Activated CD4-positive, CD25-positive, alpha-beta regulatory T cell treated with anti-CD3 and anti-CD28 coated beads, Interleukin-2, amount 50 U/mL, for 16 hours (primary cell): ENCODE measurements at regions not wholly inside any gene's neighbourhood (a gene's known extent, or its start where the extent isn't known, plus 50 kb on each side); places are given as distances from the start of the nearest gene placed in this dataset.
A peak's percentile ranks its signal among the peaks of the same experiment; 100 is the strongest.

ENCODE experiments used
- DNase-seq: peaks from one replicate; pipeline ENCODE4 v3.0.0-alpha.2; 2020; ENCODE audit warnings: low read depth, low spot score

DNA sequence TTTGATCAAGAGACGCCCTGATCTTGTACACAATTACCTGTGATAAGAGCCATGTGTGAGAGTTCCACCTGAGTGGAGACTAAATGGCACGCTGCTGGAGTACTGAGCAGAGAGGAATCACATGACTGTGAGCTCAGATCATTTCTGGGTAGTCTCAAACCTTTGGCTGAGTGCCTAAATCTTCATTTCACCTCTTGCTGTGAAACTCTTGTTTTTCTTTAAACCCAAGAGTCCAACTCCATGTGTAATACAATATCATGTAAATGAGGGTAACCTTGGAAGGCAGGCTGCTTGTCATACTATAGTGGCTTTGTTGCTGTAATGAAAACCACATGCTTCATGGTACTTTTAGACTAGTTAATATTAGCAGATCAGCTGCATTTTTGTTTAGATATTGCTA is 156.9 kb downstream of the CAND1 start:
- no peak for DNase-seq

DNA sequence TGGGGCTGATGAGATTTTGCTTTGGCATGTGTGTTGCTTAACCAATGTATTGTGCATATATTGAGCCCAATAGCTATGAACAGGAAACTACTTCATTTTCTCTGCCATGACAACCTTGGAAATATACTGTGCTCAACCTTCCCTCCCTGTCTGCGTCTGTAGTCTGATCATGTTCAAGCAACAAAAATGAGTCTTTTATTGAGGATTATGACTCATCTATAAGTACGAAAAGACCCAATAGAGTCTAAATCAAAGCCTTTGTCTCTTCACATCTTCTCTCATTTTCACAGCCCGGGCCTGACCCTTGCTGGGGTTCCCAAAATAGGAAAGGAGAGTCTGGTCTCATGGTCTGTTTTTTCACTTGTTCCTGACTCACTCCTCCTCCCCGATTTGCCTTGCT is 158.2 kb downstream of the CAND1 start:
- DNase-seq = no peak

DNA sequence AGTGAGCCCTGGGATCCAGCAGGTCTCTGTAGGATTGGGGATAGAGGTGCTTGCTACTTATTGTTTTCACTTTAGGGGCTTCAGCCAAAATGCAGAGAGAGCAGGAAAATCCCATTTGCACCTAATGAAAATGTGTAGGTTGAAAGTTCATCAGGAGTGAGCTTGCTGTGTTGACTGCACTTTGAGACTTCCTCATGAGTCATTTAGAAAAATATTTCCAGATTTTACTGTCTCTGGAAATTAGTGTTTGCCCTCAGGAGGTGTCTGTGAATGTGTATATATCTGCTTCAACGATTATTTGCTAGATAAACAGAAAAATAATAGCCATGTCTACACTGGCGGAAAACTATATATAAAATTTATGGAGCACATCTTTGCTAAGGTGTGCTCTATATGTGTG is 159.3 kb downstream of the CAND1 start:
- no peak for DNase-seq

DNA sequence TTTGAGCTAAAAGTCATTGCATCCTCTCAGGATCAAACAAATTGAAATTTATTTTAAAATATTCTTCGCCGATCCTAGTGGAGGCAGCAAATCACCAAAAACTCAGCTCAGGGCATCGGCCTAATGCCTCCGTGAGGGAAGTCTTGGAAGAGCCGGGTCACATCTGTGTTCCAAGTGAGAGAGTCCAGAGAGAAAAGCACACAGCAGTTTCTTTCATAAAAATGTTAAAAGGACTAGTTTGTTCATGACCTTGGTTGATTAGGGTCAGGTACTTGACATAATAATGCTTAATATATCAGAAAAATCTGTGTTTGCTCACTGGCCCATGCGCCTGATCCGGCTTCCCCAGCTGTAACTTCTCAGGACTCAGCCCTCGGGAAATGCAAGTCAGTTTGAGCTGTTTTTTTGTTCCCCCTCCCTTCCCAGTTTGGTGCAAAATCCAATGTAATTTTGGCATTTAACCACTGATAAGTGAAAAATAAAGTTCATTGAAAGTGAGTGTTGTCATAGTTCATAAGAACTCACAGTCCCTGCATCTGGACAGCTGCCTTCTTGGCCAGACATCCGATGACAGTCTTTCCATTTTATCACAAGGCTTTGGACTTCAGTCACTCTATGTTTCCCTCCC is 161.7 kb downstream of the CAND1 start:
- no peak for DNase-seq

DNA sequence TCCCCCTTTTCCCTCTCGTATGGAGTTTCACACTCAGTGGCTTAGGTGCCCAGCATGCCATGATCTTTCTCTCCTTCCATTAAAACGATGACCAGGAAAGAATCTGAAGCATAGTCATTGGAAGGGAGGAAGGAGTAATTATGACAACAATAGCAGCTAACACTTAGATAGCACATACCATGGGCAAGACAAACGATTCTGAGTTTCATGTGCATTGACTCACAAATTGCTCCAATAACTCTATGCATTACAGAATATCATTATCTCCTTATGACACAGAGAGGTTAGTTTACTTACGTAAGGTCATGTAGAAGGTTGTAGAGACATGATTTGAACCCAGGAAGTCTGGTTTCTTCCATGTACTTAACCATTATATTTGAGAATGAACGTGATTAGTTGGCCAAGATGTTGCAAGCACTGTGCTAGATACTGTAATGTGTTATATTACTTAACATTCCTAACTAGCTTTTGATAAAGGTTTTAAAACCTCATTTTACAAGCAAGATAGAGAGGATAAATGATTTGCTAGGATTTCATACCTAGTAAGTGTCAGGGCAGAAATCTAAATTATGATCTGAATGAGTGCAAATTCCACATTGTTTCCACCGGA is 162.4 kb downstream of the CAND1 start:
- no peak for DNase-seq

DNA sequence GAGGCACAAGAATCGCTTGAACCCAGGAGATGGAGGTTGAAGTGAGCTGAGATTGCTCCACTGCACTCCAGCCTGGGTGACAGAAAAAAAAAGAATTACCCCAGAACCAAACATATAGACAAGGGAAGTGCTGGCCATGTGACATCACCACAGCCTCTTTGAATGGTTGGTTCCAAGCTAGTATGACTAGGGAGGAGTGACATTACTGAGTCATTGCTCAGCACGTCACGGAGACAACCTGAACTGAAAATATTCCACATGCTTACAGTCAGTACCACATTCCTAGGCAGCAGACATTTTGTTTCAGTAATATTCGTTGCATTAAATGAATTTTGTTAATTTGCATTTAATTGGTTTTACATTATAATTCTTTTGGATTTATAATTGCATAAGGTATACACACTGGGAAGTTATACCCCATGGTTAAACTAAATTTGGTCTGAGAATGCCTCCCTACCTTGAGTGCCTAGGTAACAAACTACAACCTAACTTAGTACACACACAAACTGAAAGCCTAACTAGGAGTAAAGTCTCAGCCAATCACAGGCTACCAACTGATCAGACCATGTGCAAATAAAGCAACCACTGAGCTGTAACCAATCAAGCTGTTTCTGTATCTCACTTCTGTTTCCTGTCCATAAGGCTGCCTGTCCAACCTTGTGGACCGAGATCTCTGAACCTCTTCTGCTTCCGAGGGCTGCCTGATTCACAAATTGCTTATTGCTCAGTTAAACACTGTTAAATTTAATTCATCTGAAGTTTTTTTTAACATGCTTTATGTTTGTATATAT is 164.4 kb downstream of the CAND1 start:
- DNase-seq = no peak

DNA sequence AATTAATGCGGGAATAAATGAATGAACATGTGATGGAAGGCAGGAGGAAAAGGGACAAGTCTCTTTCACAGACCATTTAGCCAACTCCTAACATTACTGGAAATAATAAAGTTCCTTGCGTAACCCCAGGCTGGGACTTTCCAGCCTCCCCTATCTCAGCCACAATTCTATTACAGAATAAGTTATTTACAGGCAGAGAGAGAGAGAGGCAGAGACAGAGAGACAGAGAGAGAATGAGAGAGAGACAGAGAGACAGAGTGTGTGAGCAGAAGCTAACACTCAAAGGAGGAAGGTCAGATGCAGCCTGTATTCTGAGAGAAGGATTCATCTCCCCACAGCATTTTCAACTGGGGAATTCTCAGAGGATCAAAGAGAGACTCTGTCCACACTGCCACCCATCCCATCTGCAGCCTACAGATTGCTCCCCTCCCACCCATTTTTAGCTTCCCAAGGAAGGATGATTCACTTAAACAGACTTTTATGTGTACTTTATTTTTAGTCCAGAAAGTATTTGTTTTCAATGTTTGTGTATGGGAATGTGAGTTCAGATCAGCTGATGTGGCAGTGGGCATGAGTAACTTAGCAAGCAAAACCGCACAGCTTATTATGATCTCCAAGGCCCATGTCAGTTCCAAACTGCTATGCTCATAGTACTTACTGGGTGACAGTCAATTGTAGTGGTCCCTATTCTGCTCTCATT is 165.7 kb downstream of the CAND1 start:
- DNase-seq = no peak

DNA sequence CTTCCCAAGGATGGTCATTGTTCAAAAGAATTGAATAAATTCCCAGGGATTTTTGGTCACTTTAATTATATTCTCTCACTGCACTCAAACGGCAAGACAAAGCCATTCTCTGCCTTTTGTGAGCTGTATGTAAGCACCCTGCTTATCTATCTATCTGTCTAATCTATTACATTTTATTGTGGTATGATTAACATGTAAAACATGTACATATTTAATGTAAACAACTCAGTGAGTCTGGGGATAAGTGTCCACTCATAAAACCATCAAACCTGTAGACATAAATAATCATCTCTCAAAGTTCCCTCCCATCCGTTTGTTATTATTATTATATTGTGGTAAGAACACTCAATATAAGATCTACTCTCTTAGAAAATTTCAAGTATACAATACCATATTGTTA is 167.1 kb downstream of the CAND1 start:
- DNase-seq = no peak

DNA sequence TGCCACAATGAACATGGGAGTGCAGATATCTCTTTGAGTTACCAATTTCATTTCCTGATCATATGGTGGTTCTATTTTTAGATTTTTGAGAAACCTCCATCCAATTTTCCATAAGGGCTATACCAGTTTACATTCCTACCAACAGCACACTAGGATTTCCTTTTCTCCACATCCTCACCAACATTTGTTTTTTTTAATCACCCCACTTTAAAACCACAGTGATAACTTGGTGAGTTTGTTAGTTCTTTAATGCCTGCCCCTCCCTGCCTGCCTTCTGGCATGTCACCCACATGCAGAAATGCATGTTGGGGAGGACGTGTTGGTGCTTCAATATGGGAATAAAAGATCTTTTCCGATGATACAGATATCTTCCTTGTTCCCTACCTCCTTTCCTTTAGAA is 167.9 kb downstream of the CAND1 start:
- DNase-seq = no peak

DNA sequence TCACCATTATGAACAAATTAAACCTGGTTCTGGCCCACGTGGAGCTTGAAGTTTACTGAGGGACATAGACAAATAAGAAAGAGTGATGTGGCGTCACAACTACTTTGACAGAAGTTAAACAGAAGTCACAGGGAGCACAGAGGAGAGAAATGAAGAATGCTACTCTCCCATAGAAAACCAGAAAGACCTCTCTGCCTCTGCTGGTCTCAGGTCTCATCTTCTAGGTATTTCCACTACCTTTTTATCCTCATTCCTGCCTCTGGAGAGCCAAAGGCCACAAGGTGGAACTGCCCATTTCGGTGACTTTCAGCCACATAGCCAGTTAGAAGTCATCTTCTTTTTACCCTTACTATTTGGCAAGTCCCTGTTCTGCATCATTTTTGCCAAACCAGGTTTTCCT is 170.5 kb downstream of the CAND1 start:
- no peak for DNase-seq

DNA sequence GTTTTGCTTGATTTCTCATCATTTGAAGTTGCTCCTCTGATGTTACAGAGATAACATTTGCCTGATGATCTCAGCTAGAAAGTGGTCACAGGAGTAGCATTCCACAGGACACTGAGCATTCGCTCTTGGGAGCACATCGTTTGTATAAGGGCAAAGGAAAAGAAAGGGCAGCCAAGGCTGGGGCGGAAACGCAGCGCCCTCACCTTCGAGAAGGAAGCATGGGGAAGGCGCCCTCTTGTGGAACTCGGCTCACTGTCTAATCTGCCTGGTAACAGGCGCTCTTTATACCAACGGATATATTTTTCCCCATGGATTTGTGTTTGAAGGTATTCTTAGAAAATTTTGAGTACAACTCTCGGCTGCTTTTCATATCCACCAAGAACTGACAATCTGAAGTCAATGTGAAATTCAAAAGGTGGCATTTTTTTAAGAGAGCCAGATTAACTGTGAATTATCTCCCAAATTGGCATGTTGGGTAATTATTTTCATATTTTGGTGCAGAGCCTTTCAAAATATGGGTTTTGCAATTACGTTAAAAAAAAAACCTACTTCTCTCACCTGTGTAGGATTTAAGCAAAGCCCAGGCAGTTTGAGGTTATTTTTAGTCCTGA is 172.7 kb downstream of the CAND1 start:
- DNase-seq = peak; percentile 40

DNA sequence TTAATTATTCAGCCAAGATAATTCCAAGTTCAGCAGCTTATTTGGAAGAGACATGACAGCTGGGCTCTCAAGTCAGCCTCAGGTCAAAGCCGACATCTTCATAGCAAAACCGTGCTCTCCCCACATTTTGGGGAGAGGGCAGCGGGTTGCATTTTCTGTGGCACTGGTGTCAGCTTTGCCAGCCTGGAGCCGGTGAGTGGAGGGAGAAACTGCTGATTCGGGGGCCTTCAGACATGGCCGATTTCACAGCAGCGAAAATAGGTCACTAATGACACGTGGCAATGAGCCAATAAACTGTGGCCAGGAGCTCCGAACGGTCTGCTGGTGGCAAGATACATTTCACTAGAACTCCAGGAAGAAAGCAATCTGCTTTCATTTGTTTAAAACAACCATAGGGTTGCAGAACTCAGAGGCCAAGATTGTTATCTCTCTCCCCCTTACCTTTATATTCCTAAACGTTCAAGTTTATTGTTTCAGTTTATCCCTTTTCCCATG is 173.2 kb downstream of the CAND1 start:
- DNase-seq = no peak

DNA sequence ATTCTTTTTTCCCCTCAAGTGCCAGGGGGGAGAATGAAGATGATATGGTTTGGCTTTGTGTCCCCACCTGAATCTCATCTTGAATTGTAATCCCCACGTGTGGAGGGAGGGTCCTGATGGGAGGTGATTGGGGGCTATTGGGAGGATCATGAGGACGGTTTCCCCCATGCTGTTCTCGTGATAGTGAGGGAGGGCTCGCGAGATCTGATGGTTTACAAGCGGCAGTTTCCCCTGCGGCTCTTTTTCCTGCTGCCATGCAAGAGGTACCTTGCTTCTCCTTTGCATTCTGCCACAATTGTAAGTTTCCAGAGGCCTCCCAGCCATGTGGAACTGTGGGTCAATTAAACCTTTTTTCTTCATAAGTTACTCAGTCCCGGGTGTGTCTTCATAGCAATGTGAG is 173.7 kb downstream of the CAND1 start:
- DNase-seq = no peak

DNA sequence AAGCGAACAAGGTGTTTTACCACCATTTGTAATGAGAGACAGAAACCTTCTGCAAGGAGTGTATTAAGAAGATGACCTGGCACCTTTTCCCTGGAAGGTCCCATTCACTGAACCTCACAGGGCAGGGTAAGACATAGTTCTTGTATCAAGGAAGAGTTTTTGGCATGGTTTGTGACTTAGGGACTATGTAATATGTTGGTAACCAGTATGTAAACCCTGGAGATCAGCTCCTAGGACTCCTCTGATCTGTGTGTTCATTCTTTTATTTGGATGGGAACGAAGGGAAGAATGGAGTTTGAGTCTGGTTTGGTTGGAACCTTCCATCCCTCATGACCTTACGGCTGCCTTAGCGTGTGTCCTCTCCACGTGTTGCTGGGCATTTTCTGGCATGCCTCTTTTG is 175.4 kb downstream of the CAND1 start:
- DNase-seq = no peak

DNA sequence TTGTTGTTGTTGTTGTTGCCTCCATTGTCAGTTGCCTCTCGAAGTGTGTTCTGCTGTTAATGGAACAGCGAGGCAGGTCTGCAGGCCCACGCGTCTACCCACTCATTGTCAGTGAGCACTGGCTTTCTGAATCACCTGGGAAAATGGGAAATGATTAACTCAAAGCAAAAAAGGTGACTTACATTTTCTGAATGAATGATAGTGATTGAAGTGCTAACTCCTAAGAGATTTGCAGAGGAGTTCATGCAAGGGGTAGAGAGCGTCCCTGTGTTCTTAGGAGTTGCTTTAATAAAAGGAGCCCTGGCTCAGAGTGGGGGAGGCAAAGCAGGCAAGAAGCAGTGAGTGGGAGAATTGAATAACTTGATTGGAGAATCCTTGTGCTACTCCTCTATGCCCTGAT is 177.6 kb downstream of the CAND1 start:
- no peak for DNase-seq

DNA sequence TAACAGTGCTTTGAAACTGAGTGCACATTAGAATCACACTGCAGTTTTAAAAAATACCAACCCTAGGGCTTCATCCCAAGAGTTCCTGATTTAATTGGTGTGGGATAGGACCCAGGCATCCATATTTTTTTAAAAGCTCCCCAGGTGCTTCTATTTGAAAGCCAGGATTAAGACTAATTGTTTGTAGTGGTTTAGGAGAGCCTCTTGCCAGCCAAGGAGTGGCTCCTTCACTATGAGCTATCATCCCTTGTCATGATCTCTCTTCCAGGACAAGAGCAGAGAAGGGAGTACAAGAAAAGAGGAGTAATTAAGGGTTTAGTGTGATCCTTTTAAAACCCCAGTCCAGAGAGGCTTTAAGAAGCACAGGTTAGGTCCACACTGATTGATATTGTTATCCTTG is 178.0 kb downstream of the CAND1 start:
- no peak for DNase-seq

DNA sequence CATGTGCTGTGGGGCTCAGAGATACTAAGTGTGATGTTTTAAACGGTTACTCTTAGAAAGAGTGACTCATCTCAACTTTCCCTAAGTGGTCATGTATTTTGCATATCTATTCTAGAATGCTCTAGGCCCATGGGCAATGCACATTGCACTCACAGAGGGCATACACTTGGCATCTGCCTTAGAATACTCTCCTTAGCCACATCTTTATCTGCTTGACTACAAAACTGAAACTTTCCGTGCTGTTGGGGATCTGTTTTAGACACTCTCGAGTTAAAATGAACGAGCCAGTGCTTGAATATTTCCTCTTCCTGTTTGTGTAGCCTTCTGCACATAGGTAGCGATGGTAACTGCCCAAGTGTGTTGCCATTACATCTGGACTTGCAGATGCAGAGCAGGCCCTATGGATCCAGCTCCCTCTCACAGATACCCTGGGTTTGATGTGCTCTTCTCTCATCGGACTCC is 180.5 kb downstream of the CAND1 start:
- no peak for DNase-seq

DNA sequence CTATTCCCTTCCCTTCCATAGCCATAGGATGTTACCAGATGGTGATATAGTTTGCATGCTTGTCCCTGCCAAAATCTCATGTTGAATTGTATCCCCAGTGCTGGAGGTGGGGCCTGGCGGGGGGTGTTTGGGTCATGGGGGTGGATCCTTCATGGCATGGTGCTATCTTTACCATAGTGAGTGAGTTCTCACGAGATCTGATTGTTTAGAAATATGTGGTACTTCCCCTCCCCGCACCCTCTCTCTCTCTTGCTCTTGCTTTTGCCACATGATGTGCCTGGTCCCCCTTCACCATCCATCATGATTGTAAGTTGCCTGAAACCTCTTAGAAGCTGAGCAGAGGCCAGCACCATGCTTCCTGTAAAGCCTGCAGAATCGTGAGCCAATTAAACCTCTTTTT is 181.3 kb downstream of the CAND1 start:
- DNase-seq = no peak

DNA sequence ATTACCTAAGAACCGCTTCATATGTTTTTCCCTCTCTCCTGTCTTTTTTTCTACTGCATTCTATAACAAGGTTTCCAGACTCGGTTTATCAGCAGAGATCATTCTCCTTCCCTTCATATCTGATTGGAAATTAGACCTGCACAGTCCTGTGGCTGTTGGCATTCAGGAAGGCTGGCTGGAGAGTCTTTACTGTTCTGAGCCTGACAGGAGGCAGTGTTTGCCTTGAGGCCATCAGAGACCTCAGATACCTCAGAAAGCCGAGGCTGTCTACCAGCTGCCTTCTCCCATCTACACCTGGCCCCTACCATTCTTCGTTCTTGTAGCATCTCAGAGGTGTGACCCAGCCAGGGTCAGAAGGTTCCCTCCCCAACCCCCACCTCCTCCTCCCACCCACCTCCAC is 182.0 kb downstream of the CAND1 start:
- no peak for DNase-seq

DNA sequence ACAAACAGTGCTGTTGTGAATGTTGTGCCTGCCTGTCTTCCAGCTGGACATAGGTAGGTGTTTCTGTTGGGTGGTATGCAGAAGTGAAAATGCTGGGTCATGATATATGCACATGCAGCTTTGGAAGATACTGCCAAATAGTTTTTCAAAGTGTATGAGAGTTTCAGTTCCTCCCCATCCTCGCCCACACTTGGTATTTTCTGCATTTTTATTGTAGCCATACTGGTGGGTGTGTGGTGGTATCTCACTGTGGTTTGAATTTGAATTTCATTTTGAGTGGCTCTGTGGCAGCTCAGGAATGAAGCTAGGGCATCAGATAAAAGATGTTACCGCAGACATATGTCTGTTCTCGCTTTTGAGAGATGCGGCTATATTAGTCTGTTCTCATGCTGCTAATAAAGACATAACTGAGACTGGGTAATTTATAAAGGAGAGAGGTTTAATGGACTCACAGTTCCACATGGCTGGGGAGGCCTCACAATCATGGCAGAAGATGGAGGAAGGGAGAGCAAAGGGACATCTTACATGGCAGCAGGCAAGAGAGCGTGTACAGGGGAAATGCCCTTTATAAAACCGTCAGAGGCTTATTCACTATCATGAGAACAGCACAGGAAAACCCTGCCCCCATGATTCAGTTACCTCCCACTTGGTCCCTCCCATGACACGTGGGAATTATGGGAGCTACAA is 183.1 kb downstream of the CAND1 start:
- no peak for DNase-seq

DNA sequence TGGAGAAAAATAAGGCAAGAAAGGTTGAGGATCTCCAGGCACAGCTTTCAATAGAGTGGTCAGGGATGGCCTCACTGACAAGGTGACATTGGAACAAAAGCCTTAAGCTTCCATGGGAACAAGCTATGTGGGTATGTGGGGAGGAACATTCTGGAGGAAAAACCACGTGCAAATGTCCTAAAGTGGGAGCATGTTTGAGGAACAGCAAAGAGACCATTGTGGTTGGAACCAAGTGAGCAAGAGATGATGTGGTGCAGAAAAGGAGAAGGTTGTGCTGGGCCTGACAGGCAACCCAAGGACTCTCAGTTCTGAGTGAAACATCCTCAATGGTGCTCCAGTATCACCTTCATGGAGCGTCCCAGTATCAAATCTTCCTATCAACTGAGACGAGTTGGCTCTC is 184.0 kb downstream of the CAND1 start:
- DNase-seq = no peak
